ENCODE measurements at regions not wholly inside any gene's neighbourhood (a gene's known extent, or its start where the extent isn't known, plus 50 kb on each side); places are given as distances from the start of the nearest gene placed in this dataset.

- no peak overlapping the region for H3K4me3 Mint-ChIP-seq
These were observed 857.8 kb downstream of the TUSC7 start for GRCh38 chr3:117567382-117567781.

GRCh38 chr3:117567906-117568305 is 858.3 kb downstream of the TUSC7 start:
- no peak overlapping the region for H3K27ac Mint-ChIP-seq
- DNase-seq, result no peak
- no peaks in the 10 kb centered on the region for H3K9me3 Mint-ChIP-seq
- H3K27me3 Mint-ChIP-seq (ENCODE audit: low read depth, poor library complexity), result peaks cover 3% of the 10 kb centered on the region
- H3K4me1 Mint-ChIP-seq, result peaks cover 15% of the 10 kb centered on the region
- no peaks in the 10 kb centered on the region for H3K36me3 Mint-ChIP-seq (ENCODE audit: low read depth)
- TF ChIP-seq CTCF (IDR thresholded peaks at IDR 0.05), result no peak
- H3K4me3 Mint-ChIP-seq, result no peak overlapping the region

More at GRCh38 chr3:117567382-117567781, 857.8 kb downstream of the TUSC7 start:
- H3K9me3 Mint-ChIP-seq, result no peaks in the 10 kb centered on the region
- H3K27ac Mint-ChIP-seq, result no peak overlapping the region
- H3K27me3 Mint-ChIP-seq (ENCODE audit: low read depth, poor library complexity), result peaks cover 3% of the 10 kb centered on the region
- no peak for TF ChIP-seq CTCF (IDR thresholded peaks at IDR 0.05)
- DNase-seq, result no peak
- H3K4me1 Mint-ChIP-seq, result peaks cover 17% of the 10 kb centered on the region
- no peaks in the 10 kb centered on the region for H3K36me3 Mint-ChIP-seq (ENCODE audit: low read depth)

GRCh38 chr3:117572786-117573185 is 863.2 kb downstream of the TUSC7 start:
- H3K36me3 Mint-ChIP-seq (ENCODE audit: low read depth), result no peaks in the 10 kb centered on the region
- H3K9me3 Mint-ChIP-seq, result no peaks in the 10 kb centered on the region
- DNase-seq, result no peak
- no peak overlapping the region for H3K4me3 Mint-ChIP-seq
- no peak overlapping the region for H3K27ac Mint-ChIP-seq
- H3K4me1 Mint-ChIP-seq, result peaks cover 5% of the 10 kb centered on the region
- TF ChIP-seq CTCF (IDR thresholded peaks at IDR 0.05), result no peak
- peaks cover 3% of the 10 kb centered on the region for H3K27me3 Mint-ChIP-seq (ENCODE audit: low read depth, poor library complexity)

GRCh38 chr3:117580806-117581205 is 871.2 kb downstream of the TUSC7 start:
- TF ChIP-seq CTCF (IDR thresholded peaks at IDR 0.05), result no peak

GRCh38 chr3:117586161-117586560 is 876.6 kb downstream of the TUSC7 start:
- Mint-ChIP-seq H3K4me1 (peaks cover 27% of the 10 kb centered on the region), H3K4me3 (no peak overlapping the region), H3K27me3 (ENCODE audit: low read depth, poor library complexity) (peaks cover 2% of the 10 kb centered on the region), H3K9me3 (no peaks in the 10 kb centered on the region), H3K36me3 (ENCODE audit: low read depth) (no peaks in the 10 kb centered on the region), H3K27ac (no peak overlapping the region)
- TF ChIP-seq CTCF (IDR thresholded peaks at IDR 0.05), result no peak
- DNase-seq, result no peak

More at GRCh38 chr3:117580806-117581205, 871.2 kb downstream of the TUSC7 start:
- H3K36me3 Mint-ChIP-seq (ENCODE audit: low read depth), result no peaks in the 10 kb centered on the region
- H3K9me3 Mint-ChIP-seq, result no peaks in the 10 kb centered on the region
- H3K4me3 Mint-ChIP-seq, result no peak overlapping the region
- DNase-seq, result no peak
- H3K27me3 Mint-ChIP-seq (ENCODE audit: low read depth, poor library complexity), result no peaks in the 10 kb centered on the region
- H3K4me1 Mint-ChIP-seq, result peaks cover 9% of the 10 kb centered on the region
- H3K27ac Mint-ChIP-seq, result no peak overlapping the region

GRCh38 chr3:117587416-117587815 is 877.8 kb downstream of the TUSC7 start:
- Mint-ChIP-seq H3K27ac (no peak overlapping the region), H3K4me3 (no peak overlapping the region), H3K27me3 (ENCODE audit: low read depth, poor library complexity) (peaks cover 3% of the 10 kb centered on the region), H3K36me3 (ENCODE audit: low read depth) (no peaks in the 10 kb centered on the region), H3K9me3 (no peaks in the 10 kb centered on the region), H3K4me1 (peaks cover 27% of the 10 kb centered on the region)
- DNase-seq, result no peak
- no peak for TF ChIP-seq CTCF (IDR thresholded peaks at IDR 0.05)

All from nephron progenitor cell (in vitro differentiated cells).